Keratinocyte (primary cell): ENCODE measurements at regions not wholly inside any gene's neighbourhood (a gene's known extent, or its start where the extent isn't known, plus 50 kb on each side); places are given as distances from the start of the nearest gene placed in this dataset.

Experiments
- DNase-seq: peaks from one replicate; pipeline ENCODE4 v3.0.0-alpha.2; 2011; ENCODE audit warnings: low read depth, missing footprints, low spot score
- FAIRE-seq: peaks from 2 replicates; lab custom pipeline; 2011; peaks lifted over from hg19 to GRCh38; lab: Jason Lieb, UNC
- H2AFZ ChIP-seq: 2 replicates; pipeline ENCODE4 v1.6.0; 2012; ENCODE audit warnings: low read length, control low read depth, inconsistent platforms; ENCODE audit not compliant: control insufficient read depth
- H3K27ac ChIP-seq: 2 replicates; pipeline ENCODE4 v1.5.1; 2011; ENCODE audit warnings: low read length; ENCODE audit not compliant: control insufficient read depth, insufficient read depth
- H3K27me3 ChIP-seq: 3 replicates; pipeline ENCODE4 v1.6.0; 2011; ENCODE audit warnings: low read length; ENCODE audit not compliant: control insufficient read depth, insufficient read depth; ENCODE audit errors: extremely low read depth
- H3K36me3 ChIP-seq, 2 experiments: 2 replicates in 1 of 2; 3 replicates in 1 of 2; pipeline ENCODE4 v1.5.1; 2011; ENCODE audit warnings: low read length in 2 of 2, mild to moderate bottlenecking in 1 of 2; ENCODE audit not compliant: control insufficient read depth in 2 of 2, insufficient read depth in 2 of 2; ENCODE audit errors: extremely low read depth in 1 of 2
- H3K4me1 ChIP-seq: 3 replicates; pipeline ENCODE4 v1.5.1; 2011; ENCODE audit warnings: low read length; ENCODE audit not compliant: control insufficient read depth, insufficient read depth; ENCODE audit errors: extremely low read depth
- H3K4me2 ChIP-seq: 3 replicates; pipeline ENCODE4 v1.6.0; 2011; ENCODE audit warnings: low read depth, low read length; ENCODE audit not compliant: control insufficient read depth, insufficient read depth; ENCODE audit errors: extremely low read depth
- H3K4me3 ChIP-seq, 3 experiments: fragments of 200-600 bp in 1 of 3; sonication (generic) in 1 of 3; 2 replicates in 2 of 3; 3 replicates in 1 of 3; pipeline ENCODE4 v1.5.1; 2011 to 2016; ENCODE audit warnings: low read length in 3 of 3, mild to moderate bottlenecking in 3 of 3, control low read depth in 2 of 3, inconsistent platforms in 1 of 3, low read depth in 1 of 3, mixed read lengths in 1 of 3, mixed run types in 1 of 3, moderate library complexity in 1 of 3; ENCODE audit not compliant: control insufficient read depth in 2 of 3, insufficient read depth in 2 of 3; ENCODE audit errors: extremely low read depth in 1 of 3
- H3K79me2 ChIP-seq: 2 replicates; pipeline ENCODE4 v1.6.0; 2012; ENCODE audit warnings: low read length; ENCODE audit not compliant: control insufficient read depth, insufficient read depth
- H3K9ac ChIP-seq: 3 replicates; pipeline ENCODE4 v1.6.0; 2011; ENCODE audit warnings: low read length; ENCODE audit not compliant: control insufficient read depth, insufficient read depth; ENCODE audit errors: extremely low read depth
- H3K9me1 ChIP-seq: 3 replicates; pipeline ENCODE4 v1.6.0; 2011; ENCODE audit warnings: low read length; ENCODE audit not compliant: control insufficient read depth, insufficient read depth; ENCODE audit errors: extremely low read depth
- H3K9me3 ChIP-seq: 2 replicates; pipeline ENCODE4 v1.5.1; 2012; ENCODE audit warnings: low read depth, low read length; ENCODE audit not compliant: control insufficient read depth
- H4K20me1 ChIP-seq: 3 replicates; pipeline ENCODE4 v1.6.0; 2011; ENCODE audit warnings: low read length; ENCODE audit not compliant: control insufficient read depth, insufficient read depth; ENCODE audit errors: extremely low read depth
- EZH2 ChIP-seq: IDR thresholded peaks from one replicate; pipeline ENCODE4 v1.6.1; 2012; ENCODE audit warnings: inconsistent platforms, mild to moderate bottlenecking, low read length, moderate library complexity
- dilution Hi-C: fragments of 300-500 bp; cut with MboI; formaldehyde crosslinking; loops from one replicate; pipeline ENCODE4 v1.7.0; 2020; ENCODE audit warnings: low sequenced_read_pairs; ENCODE audit not compliant: extremely low pct_ligation_motif_present
- TF ChIP-seq, protein P1 (sequence below), 3 experiments: IDR thresholded peaks in 1 of 3; conservative IDR thresholded peaks in 1 of 3; optimal IDR thresholded peaks in 1 of 3; 2 replicates in 2 of 3; 3 replicates in 1 of 3; pipeline versions ENCODE3 to v1.5.1; 2011; ENCODE audit warnings: low read length in 3 of 3, mild to moderate bottlenecking in 3 of 3, moderate library complexity in 2 of 3, control low read depth in 1 of 3, inconsistent platforms in 1 of 3; ENCODE audit not compliant: insufficient read depth in 2 of 3; ENCODE audit errors: extremely low read depth in 1 of 3

- no peaks in the 10 kb centered on the region for H3K27me3 ChIP-seq
- no peak for DNase-seq
Observed at GRCh38 chr2:176986487-176986886, 226.1 kb upstream of the HNRNPA3 start.

GRCh38 chr2:176991411-176991810, 221.2 kb upstream of the HNRNPA3 start:
- H3K9ac ChIP-seq = no peak overlapping the region
- no peak overlapping the region for H3K27ac ChIP-seq
- no peak overlapping the region for H3K4me2 ChIP-seq
- no peaks in the 10 kb centered on the region for H4K20me1 ChIP-seq
- no peaks in the 10 kb centered on the region for H3K9me1 ChIP-seq
- H3K27me3 ChIP-seq = no peaks in the 10 kb centered on the region
- H3K4me3 ChIP-seq = no peak overlapping the region
- no peaks in the 10 kb centered on the region for H3K4me1 ChIP-seq
- no peak overlapping the region for H2AFZ ChIP-seq
- H3K9me3 ChIP-seq = no peaks in the 10 kb centered on the region
- dilution Hi-C loops = loop anchor here (5.0 kb wide), 1 partner anchor 49 kb away; no protein-coding TSS in a partner anchor
- H3K79me2 ChIP-seq = no peaks in the 10 kb centered on the region
- TF ChIP-seq, protein P1, sequence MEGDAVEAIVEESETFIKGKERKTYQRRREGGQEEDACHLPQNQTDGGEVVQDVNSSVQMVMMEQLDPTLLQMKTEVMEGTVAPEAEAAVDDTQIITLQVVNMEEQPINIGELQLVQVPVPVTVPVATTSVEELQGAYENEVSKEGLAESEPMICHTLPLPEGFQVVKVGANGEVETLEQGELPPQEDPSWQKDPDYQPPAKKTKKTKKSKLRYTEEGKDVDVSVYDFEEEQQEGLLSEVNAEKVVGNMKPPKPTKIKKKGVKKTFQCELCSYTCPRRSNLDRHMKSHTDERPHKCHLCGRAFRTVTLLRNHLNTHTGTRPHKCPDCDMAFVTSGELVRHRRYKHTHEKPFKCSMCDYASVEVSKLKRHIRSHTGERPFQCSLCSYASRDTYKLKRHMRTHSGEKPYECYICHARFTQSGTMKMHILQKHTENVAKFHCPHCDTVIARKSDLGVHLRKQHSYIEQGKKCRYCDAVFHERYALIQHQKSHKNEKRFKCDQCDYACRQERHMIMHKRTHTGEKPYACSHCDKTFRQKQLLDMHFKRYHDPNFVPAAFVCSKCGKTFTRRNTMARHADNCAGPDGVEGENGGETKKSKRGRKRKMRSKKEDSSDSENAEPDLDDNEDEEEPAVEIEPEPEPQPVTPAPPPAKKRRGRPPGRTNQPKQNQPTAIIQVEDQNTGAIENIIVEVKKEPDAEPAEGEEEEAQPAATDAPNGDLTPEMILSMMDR (optimal IDR thresholded peaks at IDR 0.05 in 1 of 3, IDR thresholded peaks at IDR 0.05 in 1 of 3, conservative IDR thresholded peaks at IDR 0.05 in 1 of 3; ENCODE audit: extremely low read depth in 1 of 3, insufficient read depth in 2 of 3, low read length in 3 of 3) = no peak
- no peak for TF ChIP-seq EZH2
- no peak for FAIRE-seq
- no peaks in the 10 kb centered on the region for H3K36me3 ChIP-seq
- no peak for DNase-seq

More at GRCh38 chr2:176986487-176986886, 226.1 kb upstream of the HNRNPA3 start:
- TF ChIP-seq, protein P1 (optimal IDR thresholded peaks at IDR 0.05 in 1 of 3, IDR thresholded peaks at IDR 0.05 in 1 of 3, conservative IDR thresholded peaks at IDR 0.05 in 1 of 3; ENCODE audit: extremely low read depth in 1 of 3, insufficient read depth in 2 of 3, low read length in 3 of 3) = no peak
- TF ChIP-seq EZH2 = no peak
- H3K9me3 ChIP-seq = no peaks in the 10 kb centered on the region
- no peaks in the 10 kb centered on the region for H3K36me3 ChIP-seq
- H3K27ac ChIP-seq = no peak overlapping the region
- no peaks in the 10 kb centered on the region for H3K4me1 ChIP-seq
- no peak overlapping the region for H2AFZ ChIP-seq
- FAIRE-seq = no peak
- H3K4me2 ChIP-seq = no peak overlapping the region
- no peaks in the 10 kb centered on the region for H4K20me1 ChIP-seq
- H3K9ac ChIP-seq = no peak overlapping the region
- no peak overlapping the region for H3K4me3 ChIP-seq
- H3K9me1 ChIP-seq = no peaks in the 10 kb centered on the region
- dilution Hi-C loops = no loop called here
- H3K79me2 ChIP-seq = no peaks in the 10 kb centered on the region
